ENCODE measurements at regions not wholly inside any gene's neighbourhood (a gene's known extent, or its start where the extent isn't known, plus 50 kb on each side); places are given as distances from the start of the nearest gene placed in this dataset.

- no peak for DNase-seq (ENCODE audit: low read depth, low spot score)
- ChIA-PET POLR2A (no interaction called here), CTCF (no interaction called here)
- Histone ChIP-seq H3K4me1 (ENCODE audit: control insufficient read depth, insufficient read depth, low read length) (no peaks in the 10 kb centered on the region), H3K27ac (ENCODE audit: low read length) (no peak overlapping the region), H3K36me3 (ENCODE audit: control insufficient read depth, insufficient read depth, low read length) (no peaks in the 10 kb centered on the region), H3K27me3 (ENCODE audit: control insufficient read depth, insufficient read depth, low read length) (no peaks in the 10 kb centered on the region), H3K9me3 (ENCODE audit: control insufficient read depth, insufficient read depth, low read depth, low read length) (0 out of 2 replicates have a peak, but pooled peaks cover 5% of the 10 kb centered on the region), H3K4me3 (ENCODE audit: low read depth in 2 of 2, low read length in 2 of 2) (no peak overlapping the region)
- TF ChIP-seq TCF7L2 (IDR thresholded peaks at IDR 0.05; ENCODE audit: low read depth, low read length) (no peak), REST (IDR thresholded peaks at IDR 0.05; ENCODE audit: insufficient read depth in 1 of 2, low read depth in 2 of 2, low read length in 1 of 2) (no peak), SIN3A (IDR thresholded peaks at IDR 0.05; ENCODE audit: borderline replicate concordance, insufficient read depth, low read depth, low read length) (no peak), CTCF (IDR thresholded peaks at IDR 0.05) (no peak), POLR2AphosphoS5 (IDR thresholded peaks at IDR 0.05; ENCODE audit: low read depth, low read length) (no peak)
- in situ Hi-C loops (cut with HindIII; ENCODE audit: low pct_unique_long_range_greater_than_20kb, low sequenced_read_pairs): no loop called here
- no peak for ATAC-seq
- intact Hi-C loops (cut with micrococcal nuclease; ENCODE audit: unreplicated experiment): no loop called here
- BruUV-seq (replicated peaks): no TSS peak
Observed at GRCh38 chr2:6554466-6554865, 311.2 kb downstream of the CMPK2 start.

- no peaks in the 10 kb centered on the region for H3K4me1 ChIP-seq (ENCODE audit: control insufficient read depth, insufficient read depth, low read length)
- BruUV-seq (replicated peaks): no TSS peak
- CTCF ChIA-PET: no interaction called here
- intact Hi-C loops (cut with micrococcal nuclease; ENCODE audit: unreplicated experiment): no loop called here
- POLR2A ChIA-PET: no interaction called here
- no peaks in the 10 kb centered on the region for H3K36me3 ChIP-seq (ENCODE audit: control insufficient read depth, insufficient read depth, low read length)
- H3K27me3 ChIP-seq (ENCODE audit: control insufficient read depth, insufficient read depth, low read length): no peaks in the 10 kb centered on the region
- ATAC-seq (peak; percentile 60), DNase-seq (ENCODE audit: low read depth, low spot score) (peak; percentile 73)
- no peak for TF ChIP-seq SIN3A (IDR thresholded peaks at IDR 0.05; ENCODE audit: borderline replicate concordance, insufficient read depth, low read depth, low read length)
- TF ChIP-seq TCF7L2 (IDR thresholded peaks at IDR 0.05; ENCODE audit: low read depth, low read length): no peak
- no peak for TF ChIP-seq REST (IDR thresholded peaks at IDR 0.05; ENCODE audit: insufficient read depth in 1 of 2, low read depth in 2 of 2, low read length in 1 of 2)
- no peak for TF ChIP-seq POLR2AphosphoS5 (IDR thresholded peaks at IDR 0.05; ENCODE audit: low read depth, low read length)
- TF ChIP-seq CTCF (IDR thresholded peaks at IDR 0.05): no peak
- no peaks in the 10 kb centered on the region for H3K9me3 ChIP-seq (ENCODE audit: control insufficient read depth, insufficient read depth, low read depth, low read length)
- no peak overlapping the region for H3K27ac ChIP-seq (ENCODE audit: low read length)
- no peak overlapping the region for H3K4me3 ChIP-seq (ENCODE audit: low read depth in 2 of 2, low read length in 2 of 2)
- in situ Hi-C loops (cut with HindIII; ENCODE audit: low pct_unique_long_range_greater_than_20kb, low sequenced_read_pairs): no loop called here
Observed at GRCh38 chr2:6556755-6557154, 309.0 kb downstream of the CMPK2 start.
